ENCODE measurements at regions not wholly inside any gene's neighbourhood (a gene's known extent, or its start where the extent isn't known, plus 50 kb on each side); places are given as distances from the start of the nearest gene placed in this dataset.

- no peak for FAIRE-seq
- DNase-seq (ENCODE audit: low spot score), result no peak
Observed at GRCh38 chr7:142347091-142347490, 89.2 kb upstream of the PRSS58 start.

DNA sequence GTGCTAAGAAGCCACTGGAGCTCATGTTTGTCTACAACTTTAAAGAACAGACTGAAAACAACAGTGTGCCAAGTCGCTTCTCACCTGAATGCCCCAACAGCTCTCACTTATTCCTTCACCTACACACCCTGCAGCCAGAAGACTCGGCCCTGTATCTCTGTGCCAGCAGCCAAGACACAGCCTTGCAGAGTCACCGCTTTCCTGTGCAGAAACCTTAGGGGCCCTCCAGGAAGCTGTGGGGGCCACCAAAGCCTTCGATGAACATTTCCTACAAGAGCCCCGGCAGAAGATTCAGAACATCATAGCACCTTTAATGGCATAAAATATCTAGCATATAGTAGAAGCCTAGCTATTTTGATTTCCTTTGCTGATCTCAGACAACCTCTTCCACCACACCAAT, 88.0 kb upstream of the PRSS58 start:
- DNase-seq (ENCODE audit: low spot score), result no peak
- FAIRE-seq, result no peak

- DNase-seq (ENCODE audit: low spot score) (peak; percentile 11), FAIRE-seq (no peak)
Observed at GRCh38 chr7:142338633-142339501, 81.0 kb upstream of the PRSS58 start.

- no peak for FAIRE-seq
Observed at GRCh38 chr7:142337054-142338001, 79.5 kb upstream of the PRSS58 start.

GRCh38 chr7:142334806-142335205, 76.9 kb upstream of the PRSS58 start:
- no peak for DNase-seq (ENCODE audit: low spot score)
- no peak for FAIRE-seq

More at GRCh38 chr7:142337054-142338001, 79.5 kb upstream of the PRSS58 start:
- DNase-seq (ENCODE audit: low spot score), result no peak

- FAIRE-seq, result no peak
Observed at GRCh38 chr7:142334236-142334635, 76.4 kb upstream of the PRSS58 start.

GRCh38 chr7:142332421-142332820, 74.6 kb upstream of the PRSS58 start:
- DNase-seq (ENCODE audit: low spot score), result no peak
- no peak for FAIRE-seq

More at GRCh38 chr7:142334236-142334635, 76.4 kb upstream of the PRSS58 start:
- no peak for DNase-seq (ENCODE audit: low spot score)

DNA sequence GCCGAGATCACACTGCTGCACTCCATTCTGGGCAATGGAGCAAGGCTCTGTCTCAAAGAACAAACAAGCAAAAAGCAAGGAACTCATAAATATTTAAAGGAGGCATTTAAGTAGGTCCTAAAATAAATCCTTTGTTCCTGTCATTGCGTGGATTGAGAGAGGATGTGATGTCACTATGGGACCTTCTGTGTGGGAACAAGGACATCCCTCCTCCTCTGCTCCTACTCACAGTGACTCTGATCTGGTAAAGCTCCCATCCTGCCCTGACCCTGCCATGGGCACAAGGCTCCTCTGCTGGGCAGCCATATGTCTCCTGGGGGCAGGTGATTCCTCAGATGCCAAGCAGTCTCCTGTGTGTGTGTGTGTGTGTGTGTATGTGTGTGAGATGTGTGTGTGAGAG, 74.1 kb upstream of the PRSS58 start:
- no peak for FAIRE-seq
- DNase-seq (ENCODE audit: low spot score), result no peak

- FAIRE-seq (no peak), DNase-seq (ENCODE audit: low spot score) (no peak)
Observed at GRCh38 chr7:142329062-142329790, 71.4 kb upstream of the PRSS58 start.

- FAIRE-seq (no peak), DNase-seq (ENCODE audit: low spot score) (no peak)
Observed at GRCh38 chr7:142328551-142328950, 70.7 kb upstream of the PRSS58 start.

GRCh38 chr7:142327628-142328405, 70.0 kb upstream of the PRSS58 start:
- FAIRE-seq, result no peak
- DNase-seq (ENCODE audit: low spot score), result no peak

- peak; percentile 50 for DNase-seq (ENCODE audit: low spot score)
- FAIRE-seq, result no peak
Observed at GRCh38 chr7:142323706-142324105, 65.8 kb upstream of the PRSS58 start.

- DNase-seq (ENCODE audit: low spot score) (no peak), FAIRE-seq (no peak)
Observed at GRCh38 chr7:142321391-142321790, 63.5 kb upstream of the PRSS58 start.

DNA sequence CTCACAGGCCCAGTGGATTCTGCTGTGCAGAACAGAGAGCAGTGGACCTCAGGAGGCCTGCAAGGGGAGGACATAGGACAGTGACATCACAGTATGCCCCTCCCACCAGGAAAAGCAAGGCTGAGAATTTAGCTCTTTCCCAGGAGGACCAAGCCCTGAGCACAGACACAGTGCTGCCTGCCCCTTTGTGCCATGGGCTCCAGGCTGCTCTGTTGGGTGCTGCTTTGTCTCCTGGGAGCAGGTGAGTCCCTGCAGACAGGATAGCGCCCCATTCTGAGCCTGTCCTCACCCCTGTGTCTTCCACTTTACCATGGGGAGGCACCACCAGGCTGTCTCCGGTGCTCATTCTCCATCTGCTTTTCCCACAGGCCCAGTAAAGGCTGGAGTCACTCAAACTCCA, 63.0 kb upstream of the PRSS58 start:
- FAIRE-seq, result no peak
- DNase-seq (ENCODE audit: low spot score), result no peak

- FAIRE-seq, result no peak
- no peak for DNase-seq (ENCODE audit: low spot score)
Observed at GRCh38 chr7:142319970-142320369, 62.1 kb upstream of the PRSS58 start.

- FAIRE-seq (no peak), DNase-seq (ENCODE audit: low spot score) (no peak)
Observed at GRCh38 chr7:142314281-142314680, 56.4 kb upstream of the PRSS58 start.

- DNase-seq (ENCODE audit: low spot score) (no peak), FAIRE-seq (no peak)
Observed at GRCh38 chr7:142313528-142313927, 55.7 kb upstream of the PRSS58 start.

GRCh38 chr7:142311876-142312275, 54.0 kb upstream of the PRSS58 start:
- DNase-seq (ENCODE audit: low spot score) (no peak), FAIRE-seq (no peak)

DNA sequence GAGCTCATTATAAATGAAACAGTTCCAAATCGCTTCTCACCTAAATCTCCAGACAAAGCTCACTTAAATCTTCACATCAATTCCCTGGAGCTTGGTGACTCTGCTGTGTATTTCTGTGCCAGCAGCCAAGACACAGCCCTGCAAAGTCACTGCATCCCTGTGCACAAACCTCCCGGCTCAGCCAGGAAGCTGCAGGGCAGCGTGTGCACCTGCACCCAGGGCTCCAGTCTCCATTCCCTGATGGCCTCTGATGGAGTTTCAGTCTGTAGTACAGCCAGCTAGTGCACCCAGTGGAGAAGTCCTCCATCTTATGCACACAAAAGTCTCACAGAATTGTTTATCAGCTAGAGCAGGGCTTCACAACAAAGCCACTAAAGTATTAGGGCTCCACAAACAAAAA, 51.1 kb upstream of the PRSS58 start:
- DNase-seq (ENCODE audit: low spot score), result no peak
- no peak for FAIRE-seq

- no peak for DNase-seq (ENCODE audit: low spot score)
- FAIRE-seq, result no peak
Observed at GRCh38 chr7:142308326-142308725, 50.5 kb upstream of the PRSS58 start.
